Neural cell (in vitro differentiated cells): ENCODE measurements at regions not wholly inside any gene's neighbourhood (a gene's known extent, or its start where the extent isn't known, plus 50 kb on each side); places are given as distances from the start of the nearest gene placed in this dataset.

Source experiments
- H2AFZ ChIP-seq: fragments of 200-600, 300-800 bp; sonication (generic), shearing (Covaris generic); 2 replicates; pipeline ENCODE4 v1.6.0; 2014; ENCODE audit warnings: low read depth, mild to moderate bottlenecking, antibody characterized with exemption, low read length, moderate library complexity
- H3F3A ChIP-seq: fragments of 200-600 bp; shearing (Covaris generic); 2 replicates; pipeline ENCODE4 v1.6.1; 2016; ENCODE audit warnings: mild to moderate bottlenecking, moderate library complexity, mixed read lengths, antibody characterized with exemption, low read length; ENCODE audit not compliant: insufficient read depth, poor library complexity, severe bottlenecking
- H3K27ac ChIP-seq: fragments of 200-600, 300-800 bp; sonication (generic), shearing (Covaris generic); 2 replicates; pipeline ENCODE4 v1.5.1; 2014; ENCODE audit warnings: mild to moderate bottlenecking, low read length, moderate library complexity
- H3K27me3 ChIP-seq: fragments of 300-800, 200-600 bp; sonication (generic), shearing (Covaris generic); 2 replicates; pipeline ENCODE4 v1.6.0; 2014; ENCODE audit warnings: mild to moderate bottlenecking, low read depth, low read length, moderate library complexity; ENCODE audit not compliant: insufficient read depth
- H3K36me3 ChIP-seq: fragments of 300-800, 200-600 bp; sonication (generic), shearing (Covaris generic); 2 replicates; pipeline ENCODE4 v1.5.1; 2014; ENCODE audit warnings: mild to moderate bottlenecking, antibody characterized with exemption, low read length, moderate library complexity; ENCODE audit not compliant: insufficient read depth
- H3K4me2 ChIP-seq: fragments of 300-800, 200-600 bp; sonication (generic), shearing (Covaris generic); 2 replicates; pipeline ENCODE4 v1.6.0; 2014; ENCODE audit warnings: mild to moderate bottlenecking, low read length
- H3K4me3 ChIP-seq: fragments of 300-800, 200-600 bp; sonication (generic), shearing (Covaris generic); 2 replicates; pipeline ENCODE4 v1.5.1; 2014; ENCODE audit warnings: mild to moderate bottlenecking, low read length, moderate library complexity
- H3K79me2 ChIP-seq: fragments of 200-600 bp; shearing (Covaris generic); replicated peaks from 2 replicates; pipeline ENCODE4 v1.6.0; 2014; ENCODE audit warnings: mild to moderate bottlenecking, low read length, moderate library complexity; ENCODE audit not compliant: insufficient read depth
- H3K9ac ChIP-seq: fragments of 300-800, 200-600 bp; sonication (generic), shearing (Covaris generic); 2 replicates; pipeline ENCODE4 v1.6.1; 2016; ENCODE audit warnings: mild to moderate bottlenecking, low read length, mixed read lengths
- H3K9me2 ChIP-seq: fragments of 200-600 bp; shearing (Covaris generic); 2 replicates; pipeline ENCODE4 v1.6.1; 2016; ENCODE audit warnings: mild to moderate bottlenecking, low read length, mixed read lengths; ENCODE audit not compliant: insufficient read depth
- H3K9me3 ChIP-seq: fragments of 200-600, 300-800 bp; sonication (generic), shearing (Covaris generic); 2 replicates; pipeline ENCODE4 v1.6.1; 2016; ENCODE audit warnings: mild to moderate bottlenecking, mixed run types, low read length, moderate library complexity, mixed read lengths
- H4K20me1 ChIP-seq: fragments of 200-600 bp; shearing (Covaris generic); 2 replicates; pipeline ENCODE4 v1.6.1; 2016; ENCODE audit warnings: mild to moderate bottlenecking, mixed run types; ENCODE audit not compliant: insufficient read depth
- EP300 ChIP-seq: fragments of 450-650 bp; conservative IDR thresholded peaks from 2 replicates; pipeline ENCODE4 v1.6.1; 2014; ENCODE audit warnings: antibody characterized with exemption, mild to moderate bottlenecking, moderate library complexity; ENCODE audit not compliant: poor library complexity, severe bottlenecking
- EZH2 ChIP-seq: fragments of 200-600, 300-800 bp; shearing (Covaris generic), sonication (generic); IDR thresholded peaks from 2 replicates; pipeline ENCODE4 v1.6.1; 2014; ENCODE audit warnings: antibody characterized with exemption, low read length, borderline replicate concordance, mild to moderate bottlenecking; ENCODE audit not compliant: insufficient read depth, poor library complexity, severe bottlenecking
- MXI1 ChIP-seq: fragments of 450-650 bp; conservative IDR thresholded peaks from 2 replicates; pipeline ENCODE4 v1.6.1; 2014; ENCODE audit warnings: antibody characterized with exemption, mild to moderate bottlenecking; ENCODE audit not compliant: poor library complexity, severe bottlenecking
- POLR2AphosphoS5 ChIP-seq: IDR thresholded peaks from 2 replicates; pipeline ENCODE4 v1.6.1; 2012
- RAD21 ChIP-seq: fragments of 450-650 bp; conservative IDR thresholded peaks from 2 replicates; pipeline ENCODE4 v1.6.1; 2014; ENCODE audit warnings: antibody characterized with exemption, mild to moderate bottlenecking, moderate library complexity
- SMC3 ChIP-seq: fragments of 450-650 bp; conservative IDR thresholded peaks from 2 replicates; pipeline ENCODE4 v1.6.1; 2014; ENCODE audit warnings: antibody characterized with exemption, mild to moderate bottlenecking, moderate library complexity; ENCODE audit not compliant: poor library complexity
- TAF1 ChIP-seq: IDR thresholded peaks from 2 replicates; pipeline ENCODE4 v1.6.1; 2012; ENCODE audit warnings: low read depth
- TF ChIP-seq, protein P1 (sequence below): fragments of 450-650 bp; IDR thresholded peaks from 2 replicates; pipeline ENCODE4 v1.5.1; 2014; ENCODE audit warnings: antibody characterized with exemption, mild to moderate bottlenecking, moderate library complexity; ENCODE audit not compliant: poor library complexity, severe bottlenecking
- TF ChIP-seq, protein P2 (sequence below): IDR thresholded peaks from 2 replicates; pipeline ENCODE4 v1.6.1; 2012; ENCODE audit warnings: borderline replicate concordance

DNA sequence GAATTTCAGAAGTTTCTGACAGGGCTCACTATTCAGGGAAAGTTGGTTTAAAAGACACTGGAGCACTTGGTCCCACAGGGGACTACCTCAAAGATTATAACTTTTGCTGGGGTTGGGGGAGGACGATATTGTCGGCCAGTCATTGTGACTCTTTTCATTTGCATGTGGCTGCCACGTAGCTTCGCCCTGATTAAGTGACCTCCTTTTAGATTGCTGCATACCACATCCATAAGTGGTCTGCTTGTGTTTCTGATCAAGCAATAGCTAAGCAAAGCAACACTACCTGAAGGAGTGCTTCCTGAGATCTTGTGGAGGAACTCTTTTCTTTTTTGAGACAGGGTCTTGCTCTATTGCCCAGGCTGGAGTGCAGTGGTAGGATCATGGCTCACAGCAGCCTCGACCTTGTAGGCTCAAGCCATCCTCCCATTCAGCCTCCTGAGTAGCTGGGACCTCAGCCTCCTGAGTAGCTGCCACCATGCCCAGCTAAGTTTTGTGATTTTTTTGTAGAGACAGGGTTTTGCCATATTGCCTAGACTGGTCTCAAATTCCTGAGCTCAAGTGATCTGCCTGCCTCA lies 691.3 kb downstream of the EPM2A start:
- no peaks in the 10 kb centered on the region for H3K9me3 ChIP-seq
- no peak for TF ChIP-seq EZH2
- no peak for TF ChIP-seq SMC3
- TF ChIP-seq, protein P1, sequence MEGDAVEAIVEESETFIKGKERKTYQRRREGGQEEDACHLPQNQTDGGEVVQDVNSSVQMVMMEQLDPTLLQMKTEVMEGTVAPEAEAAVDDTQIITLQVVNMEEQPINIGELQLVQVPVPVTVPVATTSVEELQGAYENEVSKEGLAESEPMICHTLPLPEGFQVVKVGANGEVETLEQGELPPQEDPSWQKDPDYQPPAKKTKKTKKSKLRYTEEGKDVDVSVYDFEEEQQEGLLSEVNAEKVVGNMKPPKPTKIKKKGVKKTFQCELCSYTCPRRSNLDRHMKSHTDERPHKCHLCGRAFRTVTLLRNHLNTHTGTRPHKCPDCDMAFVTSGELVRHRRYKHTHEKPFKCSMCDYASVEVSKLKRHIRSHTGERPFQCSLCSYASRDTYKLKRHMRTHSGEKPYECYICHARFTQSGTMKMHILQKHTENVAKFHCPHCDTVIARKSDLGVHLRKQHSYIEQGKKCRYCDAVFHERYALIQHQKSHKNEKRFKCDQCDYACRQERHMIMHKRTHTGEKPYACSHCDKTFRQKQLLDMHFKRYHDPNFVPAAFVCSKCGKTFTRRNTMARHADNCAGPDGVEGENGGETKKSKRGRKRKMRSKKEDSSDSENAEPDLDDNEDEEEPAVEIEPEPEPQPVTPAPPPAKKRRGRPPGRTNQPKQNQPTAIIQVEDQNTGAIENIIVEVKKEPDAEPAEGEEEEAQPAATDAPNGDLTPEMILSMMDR = no peak
- TF ChIP-seq, protein P2, sequence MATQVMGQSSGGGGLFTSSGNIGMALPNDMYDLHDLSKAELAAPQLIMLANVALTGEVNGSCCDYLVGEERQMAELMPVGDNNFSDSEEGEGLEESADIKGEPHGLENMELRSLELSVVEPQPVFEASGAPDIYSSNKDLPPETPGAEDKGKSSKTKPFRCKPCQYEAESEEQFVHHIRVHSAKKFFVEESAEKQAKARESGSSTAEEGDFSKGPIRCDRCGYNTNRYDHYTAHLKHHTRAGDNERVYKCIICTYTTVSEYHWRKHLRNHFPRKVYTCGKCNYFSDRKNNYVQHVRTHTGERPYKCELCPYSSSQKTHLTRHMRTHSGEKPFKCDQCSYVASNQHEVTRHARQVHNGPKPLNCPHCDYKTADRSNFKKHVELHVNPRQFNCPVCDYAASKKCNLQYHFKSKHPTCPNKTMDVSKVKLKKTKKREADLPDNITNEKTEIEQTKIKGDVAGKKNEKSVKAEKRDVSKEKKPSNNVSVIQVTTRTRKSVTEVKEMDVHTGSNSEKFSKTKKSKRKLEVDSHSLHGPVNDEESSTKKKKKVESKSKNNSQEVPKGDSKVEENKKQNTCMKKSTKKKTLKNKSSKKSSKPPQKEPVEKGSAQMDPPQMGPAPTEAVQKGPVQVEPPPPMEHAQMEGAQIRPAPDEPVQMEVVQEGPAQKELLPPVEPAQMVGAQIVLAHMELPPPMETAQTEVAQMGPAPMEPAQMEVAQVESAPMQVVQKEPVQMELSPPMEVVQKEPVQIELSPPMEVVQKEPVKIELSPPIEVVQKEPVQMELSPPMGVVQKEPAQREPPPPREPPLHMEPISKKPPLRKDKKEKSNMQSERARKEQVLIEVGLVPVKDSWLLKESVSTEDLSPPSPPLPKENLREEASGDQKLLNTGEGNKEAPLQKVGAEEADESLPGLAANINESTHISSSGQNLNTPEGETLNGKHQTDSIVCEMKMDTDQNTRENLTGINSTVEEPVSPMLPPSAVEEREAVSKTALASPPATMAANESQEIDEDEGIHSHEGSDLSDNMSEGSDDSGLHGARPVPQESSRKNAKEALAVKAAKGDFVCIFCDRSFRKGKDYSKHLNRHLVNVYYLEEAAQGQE = no peak
- TF ChIP-seq MXI1 = no peak
- TF ChIP-seq EP300 = no peak
- no peak for TF ChIP-seq TAF1
- TF ChIP-seq POLR2AphosphoS5 = no peak
- no peak for TF ChIP-seq RAD21
- H3K4me2 ChIP-seq = no peak overlapping the region
- H3K79me2 ChIP-seq = no peaks in the 10 kb centered on the region
- H3K27me3 ChIP-seq = no peaks in the 10 kb centered on the region
- no peaks in the 10 kb centered on the region for H4K20me1 ChIP-seq
- no peak overlapping the region for H3K27ac ChIP-seq
- H3K9me2 ChIP-seq = no peaks in the 10 kb centered on the region
- no peak overlapping the region for H2AFZ ChIP-seq
- no peak overlapping the region for H3K9ac ChIP-seq
- no peaks in the 10 kb centered on the region for H3K36me3 ChIP-seq
- no peak overlapping the region for H3K4me3 ChIP-seq
- H3F3A ChIP-seq = no peaks in the 10 kb centered on the region

DNA sequence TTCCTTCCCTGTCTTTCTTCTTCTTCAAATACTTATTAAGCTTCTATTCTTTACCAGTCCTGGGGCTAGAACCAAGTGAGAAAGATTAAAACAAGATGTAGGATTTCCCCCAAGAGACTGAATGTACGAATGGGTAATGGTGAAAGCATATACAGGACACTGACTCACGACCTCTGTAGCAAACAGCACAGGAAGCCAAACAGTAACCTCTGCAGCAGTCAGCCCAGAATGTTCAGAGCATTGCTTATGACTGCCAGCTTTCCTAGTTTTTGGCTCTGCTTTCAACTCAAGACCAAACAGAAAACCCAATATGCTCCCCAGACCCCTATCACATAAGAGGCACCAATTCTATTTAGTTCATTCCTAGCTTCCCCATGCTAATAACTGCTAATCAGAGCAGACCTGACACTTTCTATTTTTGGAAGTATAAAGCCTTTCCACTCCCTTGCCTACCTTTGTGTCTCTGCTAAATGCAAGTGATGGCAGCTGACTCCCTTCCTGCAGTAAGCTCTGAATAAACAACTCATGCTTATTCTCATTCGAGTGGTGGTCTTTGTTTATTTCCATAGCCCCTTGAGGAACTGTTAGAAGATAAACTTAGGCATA lies 690.6 kb downstream of the EPM2A start:
- no peak overlapping the region for H3K4me2 ChIP-seq
- H3K9me3 ChIP-seq = no peaks in the 10 kb centered on the region
- H2AFZ ChIP-seq = no peak overlapping the region
- no peak overlapping the region for H3K27ac ChIP-seq
- no peak for TF ChIP-seq EZH2
- no peak for TF ChIP-seq SMC3
- no peak for TF ChIP-seq EP300
- TF ChIP-seq, protein P2 = no peak
- no peak for TF ChIP-seq POLR2AphosphoS5
- no peak for TF ChIP-seq MXI1
- TF ChIP-seq, protein P1 = no peak
- no peak for TF ChIP-seq RAD21
- TF ChIP-seq TAF1 = no peak
- H3K9me2 ChIP-seq = no peaks in the 10 kb centered on the region
- H3K9ac ChIP-seq = no peak overlapping the region
- no peaks in the 10 kb centered on the region for H3F3A ChIP-seq
- no peaks in the 10 kb centered on the region for H4K20me1 ChIP-seq
- no peaks in the 10 kb centered on the region for H3K79me2 ChIP-seq
- no peaks in the 10 kb centered on the region for H3K27me3 ChIP-seq
- no peak overlapping the region for H3K4me3 ChIP-seq
- no peaks in the 10 kb centered on the region for H3K36me3 ChIP-seq
